Kidney epithelial cell (primary cell): ENCODE measurements at regions not wholly inside any gene's neighbourhood (a gene's known extent, or its start where the extent isn't known, plus 50 kb on each side); places are given as distances from the start of the nearest gene placed in this dataset.

Experiments used
- DNase-seq: peaks from one replicate; pipeline ENCODE4 v3.0.0-alpha.2; 2010; ENCODE audit warnings: low read depth
- H3K27me3 ChIP-seq: 2 replicates; pipeline ENCODE4 v1.6.0; 2011; ENCODE audit warnings: low read length; ENCODE audit not compliant: control insufficient read depth, insufficient read depth
- H3K36me3 ChIP-seq: 2 replicates; pipeline ENCODE4 v1.5.1; 2011; ENCODE audit warnings: low read length; ENCODE audit not compliant: control insufficient read depth, insufficient read depth
- H3K4me3 ChIP-seq: 2 replicates; pipeline ENCODE4 v1.5.1; 2011; ENCODE audit warnings: low read depth, mild to moderate bottlenecking, control low read depth, low read length
- CTCF ChIP-seq: IDR thresholded peaks from 2 replicates; pipeline ENCODE4 v1.5.1; 2011; ENCODE audit warnings: mild to moderate bottlenecking, moderate library complexity, low read length, control low read depth, inconsistent platforms; ENCODE audit not compliant: insufficient read depth, poor library complexity, severe bottlenecking

- TF ChIP-seq CTCF, result no peak
- Histone ChIP-seq H3K4me3 (no peak overlapping the region), H3K36me3 (no peaks in the 10 kb centered on the region), H3K27me3 (no peaks in the 10 kb centered on the region)
- DNase-seq, result no peak
These were observed 225.2 kb upstream of the PPARGC1A start for GRCh38 chr4:24114919-24115500.

- no peak for TF ChIP-seq CTCF
- DNase-seq, result no peak
- Histone ChIP-seq H3K4me3 (no peak overlapping the region), H3K36me3 (no peaks in the 10 kb centered on the region), H3K27me3 (no peaks in the 10 kb centered on the region)
These were observed 224.6 kb upstream of the PPARGC1A start for GRCh38 chr4:24114444-24114843.

GRCh38 chr4:24112466-24112865 is 222.6 kb upstream of the PPARGC1A start:
- H3K36me3 ChIP-seq, result no peaks in the 10 kb centered on the region
- TF ChIP-seq CTCF, result no peak
- no peaks in the 10 kb centered on the region for H3K27me3 ChIP-seq
- no peak overlapping the region for H3K4me3 ChIP-seq
- DNase-seq, result no peak

- H3K27me3 ChIP-seq, result no peaks in the 10 kb centered on the region
- no peak for TF ChIP-seq CTCF
- no peak for DNase-seq
- no peak overlapping the region for H3K4me3 ChIP-seq
- H3K36me3 ChIP-seq, result peaks cover 1% of the 10 kb centered on the region
These were observed 218.7 kb upstream of the PPARGC1A start for GRCh38 chr4:24108567-24108966.

- TF ChIP-seq CTCF, result no peak
- no peak for DNase-seq
- Histone ChIP-seq H3K4me3 (no peak overlapping the region), H3K27me3 (no peaks in the 10 kb centered on the region), H3K36me3 (peaks cover 1% of the 10 kb centered on the region)
These were observed 215.6 kb upstream of the PPARGC1A start for GRCh38 chr4:24105327-24106038.

- Histone ChIP-seq H3K27me3 (no peaks in the 10 kb centered on the region), H3K4me3 (no peak overlapping the region), H3K36me3 (peaks cover 1% of the 10 kb centered on the region)
- DNase-seq, result no peak
- no peak for TF ChIP-seq CTCF
These were observed 214.3 kb upstream of the PPARGC1A start for GRCh38 chr4:24104158-24104565.
